ENCODE measurements at regions not wholly inside any gene's neighbourhood (a gene's known extent, or its start where the extent isn't known, plus 50 kb on each side); places are given as distances from the start of the nearest gene placed in this dataset.

GRCh38 chr2:147792966-147793617, 51.7 kb upstream of the ACVR2A start:
- no peak for DNase-seq

- no peak for DNase-seq
Observed at GRCh38 chr2:147790580-147790979, 54.2 kb upstream of the ACVR2A start.

GRCh38 chr2:147789720-147790119, 55.1 kb upstream of the ACVR2A start:
- DNase-seq, result no peak

- no peak for DNase-seq
Observed at GRCh38 chr2:147789287-147789686, 55.5 kb upstream of the ACVR2A start.

GRCh38 chr2:147782141-147782930, 62.5 kb upstream of the ACVR2A start:
- DNase-seq, result no peak

GRCh38 chr2:147779440-147779839, 65.4 kb upstream of the ACVR2A start:
- no peak for DNase-seq

- no peak for DNase-seq
Observed at GRCh38 chr2:147777394-147777793, 67.4 kb upstream of the ACVR2A start.

GRCh38 chr2:147774805-147775204, 70.0 kb upstream of the ACVR2A start:
- DNase-seq, result no peak

GRCh38 chr2:147773479-147773878, 71.3 kb upstream of the ACVR2A start:
- DNase-seq, result no peak

GRCh38 chr2:147772781-147773180, 72.0 kb upstream of the ACVR2A start:
- no peak for DNase-seq

GRCh38 chr2:147763861-147764260, 81.0 kb upstream of the ACVR2A start:
- DNase-seq, result no peak

GRCh38 chr2:147760984-147761383, 83.8 kb upstream of the ACVR2A start:
- DNase-seq, result no peak

- DNase-seq, result no peak
Observed at GRCh38 chr2:147759536-147759935, 85.3 kb upstream of the ACVR2A start.

GRCh38 chr2:147758821-147759220, 86.0 kb upstream of the ACVR2A start:
- DNase-seq, result no peak

- no peak for DNase-seq
Observed at GRCh38 chr2:147756069-147756468, 88.8 kb upstream of the ACVR2A start.

- DNase-seq, result no peak
Observed at GRCh38 chr2:147740211-147740927, 104.5 kb upstream of the ACVR2A start.

GRCh38 chr2:147739508-147739907, 105.3 kb upstream of the ACVR2A start:
- DNase-seq, result no peak

- DNase-seq, result no peak
Observed at GRCh38 chr2:147718831-147719230, 126.0 kb upstream of the ACVR2A start.

- no peak for DNase-seq
Observed at GRCh38 chr2:147716906-147717305, 127.9 kb upstream of the ACVR2A start.

- no peak for DNase-seq
Observed at GRCh38 chr2:147715807-147716206, 129.0 kb upstream of the ACVR2A start.

- DNase-seq, result no peak
Observed at GRCh38 chr2:147714582-147714981, 130.2 kb upstream of the ACVR2A start.

GRCh38 chr2:147713349-147713748, 131.5 kb upstream of the ACVR2A start:
- no peak for DNase-seq

- no peak for DNase-seq
Observed at GRCh38 chr2:147712051-147712450, 132.8 kb upstream of the ACVR2A start.

- no peak for DNase-seq
Observed at GRCh38 chr2:147711031-147711430, 133.8 kb upstream of the ACVR2A start.
